BLaER1 (cell line): ENCODE measurements at regions not wholly inside any gene's neighbourhood (a gene's known extent, or its start where the extent isn't known, plus 50 kb on each side); places are given as distances from the start of the nearest gene placed in this dataset.

Experiments
- H3K27ac ChIP-seq: shearing (Covaris generic); formaldehyde crosslinking; 2 replicates; pipeline ENCODE4 v1.8.1; 2022
- H3K27me3 ChIP-seq: shearing (Covaris generic); formaldehyde crosslinking; 2 replicates; pipeline ENCODE4 v1.8.1; 2022
- H3K36me3 ChIP-seq: shearing (Covaris generic); formaldehyde crosslinking; 2 replicates; pipeline ENCODE4 v1.8.1; 2022
- H3K4me1 ChIP-seq: shearing (Covaris generic); formaldehyde crosslinking; 2 replicates; pipeline ENCODE4 v1.8.1; 2022
- H3K4me2 ChIP-seq: shearing (Covaris generic); formaldehyde crosslinking; 2 replicates; pipeline ENCODE4 v1.8.1; 2022
- H3K4me3 ChIP-seq: shearing (Covaris generic); formaldehyde crosslinking; 2 replicates; pipeline ENCODE4 v1.8.1; 2022
- H3K9ac ChIP-seq: shearing (Covaris generic); formaldehyde crosslinking; 2 replicates; pipeline ENCODE4 v1.8.1; 2022
- H3K9me3 ChIP-seq: shearing (Covaris generic); formaldehyde crosslinking; 2 replicates; pipeline ENCODE4 v1.8.1; 2022
- H4K20me1 ChIP-seq: shearing (Covaris generic); formaldehyde crosslinking; 2 replicates; pipeline ENCODE4 v1.8.1; 2022
- Cebpa-rat ChIP-seq: shearing (Covaris generic); IDR thresholded peaks from 2 replicates; pipeline ENCODE4 v1.8.1; 2022

DNA sequence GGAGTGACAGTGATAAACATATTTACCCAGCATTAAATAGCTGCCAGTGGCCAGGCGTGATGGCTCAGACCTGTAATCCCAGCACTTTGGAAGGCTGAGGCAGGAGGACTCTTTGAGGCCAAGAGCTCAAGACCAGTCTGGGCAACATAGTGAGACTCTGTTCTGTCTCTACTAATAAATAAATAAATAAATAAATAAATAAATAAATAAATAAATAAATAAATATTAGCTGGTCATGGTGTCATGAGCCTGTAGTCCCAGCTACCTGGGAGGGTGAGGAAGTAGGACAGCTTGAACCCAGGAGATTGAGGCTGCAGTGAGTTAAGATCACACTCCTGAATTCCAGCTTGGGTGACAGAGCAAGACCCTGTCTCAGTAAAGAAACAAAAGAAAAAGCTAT lies 384.0 kb upstream of the ADARB2 start:
- Histone ChIP-seq H3K27ac (no peak overlapping the region), H3K4me1 (peaks cover 11% of the 10 kb centered on the region), H3K4me2 (no peak overlapping the region), H3K36me3 (no peaks in the 10 kb centered on the region), H4K20me1 (no peaks in the 10 kb centered on the region), H3K9me3 (peaks cover 14% of the 10 kb centered on the region), H3K4me3 (no peak overlapping the region), H3K9ac (no peak overlapping the region), H3K27me3 (no peaks in the 10 kb centered on the region)
- TF ChIP-seq Cebpa-rat: no peak

GRCh38 chr10:2120746-2121145 lies 383.4 kb upstream of the ADARB2 start:
- no peak overlapping the region for H3K27ac ChIP-seq

DNA sequence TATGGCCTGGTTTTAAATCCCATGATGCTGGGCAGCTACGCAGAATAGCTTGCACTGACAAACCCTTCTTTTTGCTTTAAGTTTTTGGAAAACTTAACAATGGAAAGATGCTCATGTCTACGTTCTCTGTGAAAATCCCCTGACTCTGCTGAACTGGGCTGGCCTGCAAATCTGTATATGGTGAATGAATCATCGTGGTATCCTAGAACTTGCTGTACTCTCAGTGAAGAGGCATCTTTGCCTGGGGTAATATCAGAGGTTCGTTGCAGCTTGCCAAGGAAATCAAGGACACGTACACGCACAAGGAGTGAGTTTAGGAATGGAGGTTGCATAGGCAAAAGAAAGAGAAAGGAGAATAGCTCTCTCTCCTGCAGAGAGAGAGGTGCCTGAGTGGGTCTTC lies 382.0 kb upstream of the ADARB2 start:
- Histone ChIP-seq H3K27me3 (no peaks in the 10 kb centered on the region), H3K36me3 (no peaks in the 10 kb centered on the region), H3K4me2 (no peak overlapping the region), H4K20me1 (no peaks in the 10 kb centered on the region), H3K27ac (no peak overlapping the region), H3K4me1 (peaks cover 17% of the 10 kb centered on the region), H3K9me3 (peaks cover 15% of the 10 kb centered on the region), H3K9ac (no peak overlapping the region), H3K4me3 (no peak overlapping the region)
- no peak for TF ChIP-seq Cebpa-rat

More at GRCh38 chr10:2120746-2121145, 383.4 kb upstream of the ADARB2 start:
- H3K4me2 ChIP-seq: no peak overlapping the region
- H3K36me3 ChIP-seq: no peaks in the 10 kb centered on the region
- H4K20me1 ChIP-seq: no peaks in the 10 kb centered on the region
- H3K9ac ChIP-seq: no peak overlapping the region
- no peak for TF ChIP-seq Cebpa-rat
- H3K4me3 ChIP-seq: no peak overlapping the region
- H3K9me3 ChIP-seq: peaks cover 14% of the 10 kb centered on the region
- H3K4me1 ChIP-seq: peaks cover 16% of the 10 kb centered on the region
- no peaks in the 10 kb centered on the region for H3K27me3 ChIP-seq

GRCh38 chr10:2118201-2118600 lies 380.9 kb upstream of the ADARB2 start:
- no peak overlapping the region for H3K9ac ChIP-seq
- no peak overlapping the region for H3K27ac ChIP-seq
- H3K36me3 ChIP-seq: no peaks in the 10 kb centered on the region
- H4K20me1 ChIP-seq: no peaks in the 10 kb centered on the region
- H3K4me2 ChIP-seq: no peak overlapping the region
- peaks cover 21% of the 10 kb centered on the region for H3K9me3 ChIP-seq
- H3K27me3 ChIP-seq: no peaks in the 10 kb centered on the region
- H3K4me3 ChIP-seq: no peak overlapping the region
- peaks cover 17% of the 10 kb centered on the region for H3K4me1 ChIP-seq
- TF ChIP-seq Cebpa-rat: no peak

DNA sequence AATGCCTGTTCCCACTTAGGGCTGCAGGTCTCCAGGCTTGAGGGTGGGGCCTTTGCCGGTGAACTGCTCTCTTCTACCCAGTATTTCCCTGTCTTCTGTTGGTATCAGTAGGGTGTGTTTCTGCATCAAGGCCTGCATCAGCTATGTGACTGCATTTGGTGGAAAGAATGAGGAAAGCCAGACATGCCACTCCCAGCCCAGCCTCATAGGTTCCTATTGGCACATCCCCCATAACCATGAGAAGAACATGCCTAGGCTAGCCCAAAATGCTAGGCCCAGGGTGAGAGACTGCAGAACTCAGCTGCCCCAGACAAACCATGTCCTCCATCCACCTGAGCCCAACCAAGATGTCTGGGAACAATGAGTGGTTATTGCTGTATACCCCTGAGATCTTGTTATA lies 380.3 kb upstream of the ADARB2 start:
- H3K36me3 ChIP-seq: no peaks in the 10 kb centered on the region
- no peak for TF ChIP-seq Cebpa-rat
- H3K27me3 ChIP-seq: no peaks in the 10 kb centered on the region
- H3K4me1 ChIP-seq: peaks cover 17% of the 10 kb centered on the region
- no peak overlapping the region for H3K4me2 ChIP-seq
- H3K9me3 ChIP-seq: peaks cover 21% of the 10 kb centered on the region
- no peak overlapping the region for H3K4me3 ChIP-seq
- no peak overlapping the region for H3K9ac ChIP-seq
- H3K27ac ChIP-seq: no peak overlapping the region
- H4K20me1 ChIP-seq: no peaks in the 10 kb centered on the region

DNA sequence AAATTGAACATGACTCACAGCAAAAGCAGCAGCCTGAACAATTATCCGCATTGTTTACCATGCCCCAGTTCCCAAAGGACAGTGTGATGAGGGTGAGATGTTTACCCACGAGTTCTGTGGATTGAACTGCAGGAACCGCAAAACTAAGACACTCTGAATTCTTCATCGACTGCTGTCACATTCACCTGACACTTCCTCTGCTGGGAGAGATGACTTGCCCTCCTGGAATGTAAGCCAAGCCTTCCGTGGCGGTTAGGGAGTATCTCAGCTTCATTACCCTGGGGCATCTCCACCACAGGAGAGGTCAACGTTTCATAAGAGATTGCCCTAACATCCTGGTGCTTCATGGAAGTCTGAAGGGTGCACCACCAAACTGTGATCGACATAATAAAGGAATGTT lies 374.6 kb upstream of the ADARB2 start:
- Histone ChIP-seq H3K4me3 (no peak overlapping the region), H3K4me2 (no peak overlapping the region), H3K4me1 (peaks cover 13% of the 10 kb centered on the region), H3K27ac (no peak overlapping the region), H3K36me3 (no peaks in the 10 kb centered on the region), H4K20me1 (no peaks in the 10 kb centered on the region), H3K9ac (no peak overlapping the region), H3K27me3 (no peaks in the 10 kb centered on the region), H3K9me3 (peaks cover 9% of the 10 kb centered on the region)
- TF ChIP-seq Cebpa-rat: no peak

- Histone ChIP-seq H3K9me3 (no peaks in the 10 kb centered on the region), H3K36me3 (no peaks in the 10 kb centered on the region), H4K20me1 (no peaks in the 10 kb centered on the region), H3K4me1 (no peaks in the 10 kb centered on the region), H3K4me2 (no peak overlapping the region), H3K27me3 (no peaks in the 10 kb centered on the region), H3K4me3 (no peak overlapping the region), H3K27ac (no peak overlapping the region), H3K9ac (no peak overlapping the region)
- no peak for TF ChIP-seq Cebpa-rat
Observed at GRCh38 chr10:2108496-2108895, 371.2 kb upstream of the ADARB2 start.

DNA sequence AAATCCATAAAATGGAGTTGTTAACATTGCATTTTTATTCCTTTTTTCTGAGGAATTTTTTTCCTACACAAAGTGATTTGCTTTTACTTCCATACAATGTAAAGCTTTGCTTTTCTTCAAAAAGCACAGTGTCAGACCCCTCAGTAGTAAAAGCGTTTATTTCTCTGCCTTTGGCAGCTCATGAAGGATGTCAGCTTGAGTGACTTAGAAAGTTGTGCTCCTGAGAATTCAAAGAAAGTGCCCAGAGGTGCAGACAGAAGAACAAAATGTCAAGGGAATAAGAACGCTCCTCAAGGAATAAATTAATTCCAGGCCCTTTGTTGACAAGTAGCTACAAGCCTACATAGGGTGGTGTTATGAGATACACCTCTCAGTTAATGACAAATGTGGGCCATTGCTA lies 369.3 kb upstream of the ADARB2 start:
- Histone ChIP-seq H3K9ac (no peak overlapping the region), H3K4me3 (no peak overlapping the region), H3K27me3 (no peaks in the 10 kb centered on the region), H3K4me1 (no peaks in the 10 kb centered on the region), H4K20me1 (no peaks in the 10 kb centered on the region), H3K27ac (no peak overlapping the region), H3K36me3 (no peaks in the 10 kb centered on the region), H3K9me3 (no peaks in the 10 kb centered on the region), H3K4me2 (no peak overlapping the region)
- TF ChIP-seq Cebpa-rat: no peak

DNA sequence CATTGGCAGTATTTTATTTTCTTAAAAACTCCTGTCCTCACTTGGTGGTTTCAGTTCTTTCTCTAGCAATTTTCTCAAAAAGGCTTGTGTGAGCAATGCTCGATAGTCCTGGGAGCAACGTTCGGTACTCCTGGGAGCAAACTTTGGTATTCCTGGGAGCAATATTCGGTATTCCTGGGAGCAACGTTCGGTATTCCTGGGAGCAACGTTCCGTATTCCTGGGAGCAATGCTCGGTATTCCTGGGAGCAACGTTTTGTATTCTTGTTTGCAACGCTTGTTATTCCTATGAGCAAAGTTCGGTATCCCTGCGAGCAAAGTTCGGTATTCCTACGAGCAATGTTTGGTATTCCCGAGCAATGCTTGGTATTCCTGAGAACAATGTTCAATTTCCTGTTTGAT lies 362.0 kb upstream of the ADARB2 start:
- no peaks in the 10 kb centered on the region for H3K4me1 ChIP-seq
- H3K9ac ChIP-seq: no peak overlapping the region
- no peak overlapping the region for H3K27ac ChIP-seq
- no peak overlapping the region for H3K4me3 ChIP-seq
- no peaks in the 10 kb centered on the region for H3K9me3 ChIP-seq
- TF ChIP-seq Cebpa-rat: no peak
- no peaks in the 10 kb centered on the region for H3K36me3 ChIP-seq
- no peak overlapping the region for H3K4me2 ChIP-seq
- no peaks in the 10 kb centered on the region for H4K20me1 ChIP-seq
- H3K27me3 ChIP-seq: no peaks in the 10 kb centered on the region

- no peak overlapping the region for H3K4me2 ChIP-seq
- no peak overlapping the region for H3K4me3 ChIP-seq
- H3K36me3 ChIP-seq: no peaks in the 10 kb centered on the region
- no peaks in the 10 kb centered on the region for H4K20me1 ChIP-seq
- H3K9ac ChIP-seq: no peak overlapping the region
- H3K27ac ChIP-seq: no peak overlapping the region
- no peaks in the 10 kb centered on the region for H3K4me1 ChIP-seq
- TF ChIP-seq Cebpa-rat: no peak
- no peaks in the 10 kb centered on the region for H3K9me3 ChIP-seq
- H3K27me3 ChIP-seq: no peaks in the 10 kb centered on the region
Observed at GRCh38 chr10:2097937-2098336, 360.6 kb upstream of the ADARB2 start.

DNA sequence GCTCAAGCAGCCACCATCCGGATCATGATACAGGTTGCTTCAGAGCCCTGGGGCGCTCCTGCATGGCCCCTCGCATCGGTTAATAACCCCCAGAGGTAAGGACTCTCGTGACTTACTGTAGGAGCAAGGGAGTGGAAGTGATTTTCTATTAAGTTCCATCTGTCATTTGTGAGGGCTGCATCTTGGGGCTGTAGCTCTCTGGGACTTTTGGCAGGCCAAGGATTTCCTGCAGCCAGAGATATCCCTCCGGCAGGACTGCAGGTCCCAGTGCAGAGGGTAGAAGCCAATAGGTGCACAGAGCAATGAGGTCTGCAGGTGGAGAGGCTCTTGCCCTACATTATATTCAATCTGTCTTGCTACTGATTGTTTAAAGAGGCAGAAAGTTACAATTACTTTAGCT lies 356.8 kb upstream of the ADARB2 start:
- H3K27ac ChIP-seq: no peak overlapping the region
- no peaks in the 10 kb centered on the region for H3K27me3 ChIP-seq
- H3K4me3 ChIP-seq: no peak overlapping the region
- H3K9ac ChIP-seq: no peak overlapping the region
- H3K4me2 ChIP-seq: no peak overlapping the region
- no peaks in the 10 kb centered on the region for H3K9me3 ChIP-seq
- no peaks in the 10 kb centered on the region for H3K36me3 ChIP-seq
- H4K20me1 ChIP-seq: no peaks in the 10 kb centered on the region
- H3K4me1 ChIP-seq: no peaks in the 10 kb centered on the region
- TF ChIP-seq Cebpa-rat: no peak
